HG03575 (cell line): ENCODE measurements at regions not wholly inside any gene's neighbourhood (a gene's known extent, or its start where the extent isn't known, plus 50 kb on each side); places are given as distances from the start of the nearest gene placed in this dataset.
"Not testable (repeated sequence)": the region's sequence is repeated elsewhere in the genome, so short reads cannot be mapped to it uniquely, and the experiment has no call there.

Source experiments
- ATAC-seq: cut with Tn5 transposase; IDR thresholded peaks from one replicate; pipeline ENCODE4 v1.9.1; 2021; ENCODE audit not compliant: unreplicated experiment, insufficient number of reproducible peaks, low FRiP score; ENCODE audit errors: extremely low read depth

DNA sequence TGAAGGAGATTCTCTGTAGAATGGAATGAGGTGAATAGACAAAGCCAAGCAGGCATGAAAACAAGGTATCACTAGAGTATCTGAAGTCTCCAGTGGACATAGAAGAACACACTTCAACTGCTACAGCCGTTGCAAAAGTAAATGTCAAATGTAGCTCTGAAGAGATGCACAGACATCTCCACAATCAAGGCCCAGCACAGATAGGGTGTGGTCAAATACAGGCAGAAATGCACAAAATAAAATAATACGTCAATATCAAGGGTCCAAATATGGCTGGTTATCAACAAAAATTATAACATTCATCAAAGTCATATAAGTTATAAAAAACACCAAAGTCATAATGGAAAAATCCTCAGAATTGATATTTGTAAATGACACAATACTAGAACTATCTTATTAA lies 1107.3 kb downstream of the TMEM121 start:
- ATAC-seq: no peak

DNA sequence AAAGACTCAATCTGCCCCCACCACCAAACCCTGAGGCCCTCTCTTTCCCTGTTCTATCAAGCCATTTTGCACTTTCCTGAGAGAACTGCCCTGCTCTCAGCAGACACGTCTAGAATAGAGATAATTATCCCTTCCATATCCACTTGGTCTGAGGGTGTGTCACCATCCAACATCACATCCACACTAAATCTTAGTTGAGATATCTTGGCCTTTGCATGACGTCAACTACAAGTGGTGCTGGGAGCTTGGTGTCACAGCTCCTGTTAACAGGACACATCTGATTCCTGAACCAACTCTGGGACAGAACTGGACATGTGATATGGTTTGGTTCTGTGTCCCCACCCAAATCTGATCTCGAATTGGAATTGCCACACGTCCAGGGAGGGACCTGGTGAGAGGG lies 1109.2 kb downstream of the TMEM121 start:
- no peak for ATAC-seq

DNA sequence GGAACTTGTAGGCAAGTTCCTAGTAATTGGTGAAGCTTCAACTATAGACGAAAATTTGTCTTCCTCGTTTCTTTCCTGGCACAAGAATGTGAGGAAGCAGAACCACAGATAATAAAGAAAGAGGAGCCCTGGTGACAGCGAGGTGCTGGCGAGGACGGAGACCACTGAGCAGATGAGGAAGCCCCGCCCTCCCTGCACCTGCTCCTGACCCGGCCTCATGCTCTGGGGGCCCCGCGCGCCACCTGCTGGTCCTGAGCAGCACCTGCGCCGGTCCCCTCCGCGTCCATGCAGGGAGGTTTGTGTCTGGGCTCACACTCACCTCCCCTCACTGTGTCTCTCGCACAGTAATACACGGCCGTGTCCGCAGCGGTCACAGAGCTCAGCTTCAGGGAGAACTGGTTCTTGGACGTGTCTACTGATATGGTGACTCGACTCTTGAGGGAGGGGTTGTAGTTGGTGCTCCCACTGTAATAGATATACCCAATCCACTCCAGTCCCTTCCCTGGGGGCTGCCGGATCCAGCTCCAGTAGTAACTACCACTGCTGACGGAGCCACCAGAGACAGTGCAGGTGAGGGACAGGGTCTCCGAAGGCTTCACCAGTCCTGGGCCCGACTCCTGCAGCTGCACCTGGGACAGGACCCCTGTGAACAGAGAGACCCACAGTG lies 1112.5 kb downstream of the TMEM121 start:
- not testable (repeated sequence) for ATAC-seq

DNA sequence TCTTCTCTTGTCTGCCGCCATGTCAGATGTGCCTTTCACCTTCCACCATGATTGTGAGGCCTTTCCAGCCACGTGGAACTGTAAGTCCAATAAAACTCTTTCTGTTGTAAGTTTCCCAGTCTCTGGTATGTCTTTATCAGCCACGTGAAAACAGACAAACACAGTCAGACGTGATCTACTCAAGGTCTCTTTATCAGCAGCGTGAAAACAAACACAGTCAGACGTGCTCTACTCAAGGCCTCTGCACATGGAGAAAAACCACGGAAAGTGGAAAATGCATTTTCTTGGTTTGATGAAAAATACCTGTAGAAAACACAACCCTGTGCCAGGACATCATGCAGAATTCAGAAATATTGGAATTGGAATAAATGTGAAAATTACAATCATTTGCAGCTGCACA lies 1115.7 kb downstream of the TMEM121 start:
- no peak for ATAC-seq

DNA sequence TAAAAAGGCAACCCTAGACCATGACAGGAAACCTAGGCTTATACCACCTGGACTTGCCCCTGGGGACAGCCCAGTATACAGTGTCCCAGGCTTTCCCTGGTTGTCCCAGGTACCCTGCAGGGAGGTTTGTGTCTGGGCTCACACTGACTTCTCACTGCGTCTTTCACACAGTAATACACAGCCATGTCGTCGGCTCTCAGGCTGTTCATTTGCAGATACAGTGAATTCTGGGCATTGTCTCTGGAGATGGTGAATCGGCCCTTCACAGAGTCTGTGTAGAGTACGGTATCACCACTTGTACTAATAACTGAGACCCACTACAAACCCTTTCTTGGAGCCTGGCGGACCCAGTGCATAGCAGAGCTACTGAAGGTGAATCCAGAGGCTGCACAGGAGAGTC lies 1116.6 kb downstream of the TMEM121 start:
- not testable (repeated sequence) for ATAC-seq

DNA sequence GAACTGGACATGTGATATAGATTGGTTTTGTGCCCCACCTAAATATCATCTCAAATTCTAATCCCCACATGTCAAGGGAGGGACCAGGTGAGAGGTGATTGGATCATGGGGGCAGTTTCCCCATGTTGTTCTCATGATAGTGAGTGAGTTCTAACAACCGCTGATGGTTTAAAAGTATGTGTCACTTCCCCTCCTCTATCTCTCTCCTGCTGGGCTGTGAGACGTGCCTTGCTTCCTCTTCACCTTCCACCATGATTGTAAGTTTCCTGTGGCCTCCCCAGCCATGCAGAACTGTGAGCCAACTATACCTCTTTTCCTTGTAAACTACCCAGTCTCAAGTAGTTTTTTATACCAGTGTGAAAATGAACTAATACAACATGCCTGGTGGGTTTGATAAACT lies 1122.5 kb downstream of the TMEM121 start:
- not testable (repeated sequence) for ATAC-seq

DNA sequence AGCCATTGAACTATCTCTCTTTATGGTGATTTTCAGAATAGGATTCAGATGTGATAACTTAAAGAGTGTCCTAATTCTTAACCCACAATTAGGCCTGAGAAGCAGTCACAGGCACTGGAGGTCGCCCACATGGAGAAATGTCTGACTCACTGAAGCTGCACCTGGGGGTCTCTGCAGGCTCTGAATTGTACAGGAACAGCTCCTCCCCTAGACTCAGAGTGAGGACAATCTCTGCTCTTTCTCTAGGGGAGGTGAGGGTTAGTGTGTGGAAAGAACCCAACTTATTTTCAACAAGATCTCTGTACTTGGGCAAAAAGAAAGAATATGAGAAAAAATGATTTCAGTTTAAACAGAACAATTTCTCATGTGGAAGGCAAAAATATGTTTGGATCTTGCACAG lies 1124.6 kb downstream of the TMEM121 start:
- no peak for ATAC-seq

DNA sequence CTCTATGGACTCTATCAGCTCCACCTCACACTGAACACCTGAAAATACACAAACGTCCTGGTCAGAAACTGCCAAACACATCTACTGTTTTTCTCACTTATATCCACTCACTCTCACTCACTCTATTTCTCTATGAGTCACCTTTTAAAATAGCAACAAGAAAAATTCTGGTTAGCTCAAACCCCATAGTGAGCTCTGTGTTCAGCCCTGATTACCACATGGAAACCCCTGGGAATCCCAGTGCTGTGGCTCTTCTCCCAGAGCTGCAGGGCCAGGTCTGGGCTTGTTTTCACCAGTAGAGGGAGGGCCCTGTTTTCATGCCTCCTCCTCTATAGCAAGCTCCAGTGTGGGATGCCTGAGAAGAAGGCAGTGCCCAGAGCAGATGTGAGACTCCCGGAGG lies 1126.1 kb downstream of the TMEM121 start:
- ATAC-seq: no peak

DNA sequence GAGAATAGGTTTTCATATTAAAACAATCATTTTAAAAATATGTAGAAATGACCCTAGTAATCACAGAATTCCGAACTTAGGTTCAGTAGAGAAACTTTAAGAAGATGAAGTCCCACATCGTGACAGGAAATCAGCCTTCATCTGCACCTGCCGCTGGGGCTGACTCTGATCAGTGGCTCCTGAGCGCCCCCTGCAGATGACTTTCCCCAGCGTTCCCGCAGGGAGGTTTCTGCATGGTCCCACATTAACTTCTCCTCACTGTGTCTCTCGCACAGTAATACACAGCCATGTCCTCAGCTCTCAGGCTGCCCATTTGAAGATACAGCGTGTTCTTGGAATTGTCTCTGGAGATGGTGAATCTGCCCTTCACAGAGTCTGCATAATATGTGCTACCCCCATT lies 1131.1 kb downstream of the TMEM121 start:
- ATAC-seq: no peak

DNA sequence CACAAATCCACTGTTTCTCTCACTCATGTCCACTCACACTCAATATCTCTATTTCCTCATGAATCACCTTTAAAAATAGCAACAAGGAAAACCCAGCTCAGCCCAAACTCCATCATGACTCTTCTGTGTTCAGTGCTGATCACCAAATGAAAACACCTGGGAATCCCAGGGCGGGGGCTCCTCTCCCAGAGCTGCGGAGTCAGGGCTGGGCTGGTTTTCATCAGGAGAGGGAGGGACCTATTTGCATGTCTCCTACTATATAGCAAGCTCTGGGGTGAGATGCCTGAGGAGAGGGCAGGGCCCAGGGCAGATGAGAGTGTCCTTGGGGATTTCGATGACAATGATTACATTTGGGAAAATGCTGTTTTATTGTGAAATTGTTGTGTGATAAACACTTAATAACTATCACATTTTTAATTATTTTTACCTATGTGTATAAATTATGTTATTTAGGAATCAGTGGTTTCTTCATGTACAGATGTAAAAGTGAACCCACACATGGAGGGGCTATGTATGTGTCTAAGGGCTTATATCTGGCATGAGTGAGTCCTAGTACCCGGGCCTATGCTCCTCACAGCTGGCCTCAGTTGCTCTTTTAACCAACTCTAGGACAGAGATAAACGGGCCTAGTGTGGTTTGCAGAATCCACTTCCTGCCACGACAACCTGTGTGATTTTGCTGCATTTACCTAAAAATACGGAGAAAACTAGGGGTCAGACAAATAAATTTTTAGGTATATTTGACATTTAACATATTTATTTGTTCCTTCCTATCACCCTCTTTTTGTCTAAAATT lies 1131.9 kb downstream of the TMEM121 start:
- ATAC-seq: not testable (repeated sequence)

DNA sequence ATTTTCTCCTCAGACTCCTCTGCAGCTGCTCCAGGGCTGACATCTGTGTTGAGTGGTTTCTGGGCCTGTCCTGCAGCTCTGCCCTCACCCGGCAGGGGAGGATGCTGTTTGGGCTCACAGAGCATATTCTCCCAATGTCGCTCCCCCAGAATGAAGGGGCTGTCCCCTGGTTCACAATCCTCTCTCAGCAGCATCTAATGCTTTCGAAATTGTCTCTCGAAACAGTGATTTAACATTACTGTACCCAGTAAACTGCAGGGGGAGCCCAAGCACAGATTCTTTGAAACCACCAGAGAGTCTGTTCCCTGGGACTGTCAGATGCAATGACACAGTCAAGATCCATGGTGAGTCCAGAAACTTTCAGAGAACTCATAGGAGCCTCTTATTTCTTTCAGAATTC lies 1135.2 kb downstream of the TMEM121 start:
- ATAC-seq: not testable (repeated sequence)

DNA sequence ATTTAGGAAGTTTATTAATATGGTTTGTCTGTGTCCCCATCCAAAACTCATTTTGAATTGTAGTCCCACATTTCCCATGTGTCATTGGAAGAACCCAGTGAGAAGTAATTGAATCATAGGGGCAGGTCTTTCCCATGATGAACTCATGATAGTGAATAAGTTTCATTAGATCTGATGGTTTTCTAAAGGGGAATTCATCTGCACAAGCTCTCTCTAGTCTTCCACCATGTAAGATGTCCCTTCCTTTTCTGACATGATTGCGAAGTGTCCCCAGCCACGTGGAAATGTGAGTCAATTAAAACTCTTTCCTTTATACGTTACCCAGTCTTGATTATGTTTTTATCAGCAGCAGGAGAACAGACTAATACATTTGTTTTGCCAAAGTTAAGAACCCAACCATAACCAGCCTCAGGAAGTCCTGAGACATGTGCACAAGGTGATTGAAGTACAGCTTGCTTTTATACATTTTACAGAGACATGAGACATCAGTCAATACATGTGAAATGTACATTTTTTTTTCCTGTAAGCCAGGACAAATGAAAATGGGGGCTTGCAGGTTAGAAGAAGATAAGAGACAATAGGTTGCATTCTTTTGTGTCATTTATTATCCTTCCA lies 1136.7 kb downstream of the TMEM121 start:
- no peak for ATAC-seq

DNA sequence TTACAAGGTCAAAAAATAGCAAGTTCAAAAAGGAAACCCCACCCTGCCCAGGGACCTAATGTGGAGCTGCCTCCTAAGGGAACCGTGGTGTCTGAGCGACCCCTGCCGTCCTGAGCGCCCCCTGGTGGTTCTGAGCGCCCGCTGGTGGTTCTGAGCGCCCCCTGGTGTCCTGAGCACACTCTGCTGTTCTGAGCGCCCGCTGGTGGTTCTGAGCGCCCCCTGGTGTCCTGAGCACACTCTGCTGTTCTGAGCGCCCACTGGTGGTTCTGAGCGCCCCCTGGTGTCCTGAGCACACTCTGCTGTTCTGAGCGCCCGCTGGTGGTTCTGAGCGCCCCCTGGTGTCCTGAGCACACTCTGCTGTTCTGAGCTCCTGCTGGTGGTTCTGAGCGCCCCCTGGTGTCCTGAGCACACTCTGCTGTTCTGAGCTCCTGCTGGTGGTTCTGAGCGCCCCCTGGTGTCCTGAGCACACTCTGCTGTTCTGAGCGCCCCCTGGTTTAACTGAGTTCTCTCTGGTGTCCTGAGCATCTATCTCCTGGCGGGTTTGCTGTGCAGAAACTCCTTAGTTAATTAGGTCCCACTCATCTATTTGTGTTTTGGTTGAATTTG lies 1137.5 kb downstream of the TMEM121 start:
- ATAC-seq: not testable (repeated sequence)

DNA sequence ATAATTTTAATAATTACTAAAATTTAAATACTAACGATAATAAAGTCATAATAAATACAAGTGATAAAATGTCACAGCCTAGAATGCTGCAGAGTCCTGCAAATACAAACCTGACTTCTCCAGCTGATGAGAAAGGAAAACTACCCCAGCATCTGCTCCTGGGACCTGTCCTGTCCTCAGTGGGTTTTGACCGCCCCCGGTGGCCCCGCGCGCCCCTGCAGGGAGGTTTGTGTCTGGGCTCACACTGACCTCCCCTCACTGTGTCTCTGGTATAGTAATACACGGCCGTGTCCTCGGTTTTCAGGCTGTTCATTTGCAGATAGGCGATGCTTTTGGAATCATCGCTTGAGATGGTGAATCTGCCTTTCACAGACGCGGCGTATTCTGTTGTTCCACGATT lies 1139.4 kb downstream of the TMEM121 start:
- no peak for ATAC-seq

DNA sequence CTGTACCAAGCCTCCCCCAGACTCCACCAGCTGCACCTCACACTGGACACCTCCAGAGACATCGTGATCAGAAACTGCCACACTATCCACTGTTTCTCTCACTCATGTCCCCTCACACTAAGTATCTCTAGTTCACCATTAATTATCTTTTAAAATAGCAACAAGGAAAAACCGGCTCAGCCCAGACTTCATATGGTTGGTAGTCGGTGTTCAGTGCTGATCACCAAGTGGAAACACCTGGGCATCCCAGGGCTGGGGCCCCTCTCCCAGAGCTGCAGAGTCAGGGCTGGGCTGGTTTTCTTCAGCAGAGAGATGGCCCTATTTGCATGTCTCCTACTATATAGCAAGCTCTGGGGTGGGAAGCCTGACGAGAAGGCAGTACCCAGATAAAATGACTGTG lies 1140.0 kb downstream of the TMEM121 start:
- ATAC-seq: no peak

DNA sequence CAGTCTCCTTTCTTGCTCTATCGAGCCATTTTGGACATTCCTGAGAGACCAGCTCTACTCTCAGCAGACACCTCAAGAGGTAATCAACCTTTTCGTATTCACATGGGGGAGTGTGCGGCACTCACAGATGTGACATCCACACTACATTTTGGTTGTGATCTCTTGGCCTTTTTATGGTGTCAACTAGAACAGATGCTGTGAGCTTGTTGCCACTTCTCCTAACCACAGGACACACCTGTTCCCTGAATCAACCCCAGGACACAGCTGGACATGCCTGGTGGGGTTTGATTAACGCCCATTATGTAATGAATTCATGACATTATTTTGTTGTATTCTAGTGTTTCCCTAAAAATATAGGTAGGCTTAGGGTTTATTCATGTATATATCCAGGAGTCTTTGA lies 1143.6 kb downstream of the TMEM121 start:
- ATAC-seq: no peak

DNA sequence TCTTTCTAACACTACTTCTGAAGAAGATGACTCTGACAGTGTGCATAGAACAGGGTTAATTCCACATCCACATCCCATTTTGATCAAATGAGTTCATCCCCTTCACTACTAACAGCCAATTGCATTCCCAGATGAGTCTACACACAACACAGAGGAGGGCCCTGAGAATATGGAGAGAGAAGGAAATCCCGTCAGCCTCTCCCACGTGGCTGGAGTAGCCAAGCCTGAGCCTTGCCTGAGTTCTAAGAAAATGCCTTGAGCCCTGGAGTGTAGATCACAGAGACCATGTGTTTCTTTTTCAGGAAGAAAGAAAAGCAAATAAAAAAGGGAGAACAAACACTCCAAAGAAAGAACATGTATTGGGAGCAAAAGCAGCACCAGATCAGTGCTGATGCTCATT lies 1147.7 kb downstream of the TMEM121 start:
- ATAC-seq: not testable (repeated sequence)

DNA sequence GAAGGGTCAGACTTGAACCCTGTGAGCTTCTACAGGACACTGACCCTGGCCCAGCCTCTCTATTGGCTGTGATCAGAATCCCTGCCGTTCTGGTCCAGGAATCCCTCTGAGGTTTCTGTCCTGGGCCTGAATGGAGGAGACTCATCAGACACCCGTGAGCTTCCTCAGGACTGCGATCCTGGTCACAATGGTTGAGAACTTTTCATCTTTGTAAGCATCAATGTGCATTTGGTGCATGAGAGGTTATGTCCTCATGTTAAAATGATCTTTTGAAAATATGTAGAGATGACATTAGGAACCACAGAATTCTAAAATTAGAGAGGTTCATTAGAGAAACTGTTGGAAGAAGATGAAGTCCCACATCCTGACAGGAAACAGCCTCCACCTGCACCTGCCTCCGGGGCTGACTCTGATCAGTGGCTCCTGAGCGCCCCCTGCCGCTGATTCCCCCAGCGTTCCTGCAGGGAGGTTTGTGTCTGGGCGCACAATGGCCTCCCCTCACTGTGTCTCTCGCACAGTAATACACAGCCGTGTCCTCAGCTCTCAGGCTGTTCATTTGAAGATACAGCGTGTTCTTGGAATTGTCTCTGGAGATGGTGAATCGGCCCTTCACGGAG lies 1148.2 kb downstream of the TMEM121 start:
- not testable (repeated sequence) for ATAC-seq

DNA sequence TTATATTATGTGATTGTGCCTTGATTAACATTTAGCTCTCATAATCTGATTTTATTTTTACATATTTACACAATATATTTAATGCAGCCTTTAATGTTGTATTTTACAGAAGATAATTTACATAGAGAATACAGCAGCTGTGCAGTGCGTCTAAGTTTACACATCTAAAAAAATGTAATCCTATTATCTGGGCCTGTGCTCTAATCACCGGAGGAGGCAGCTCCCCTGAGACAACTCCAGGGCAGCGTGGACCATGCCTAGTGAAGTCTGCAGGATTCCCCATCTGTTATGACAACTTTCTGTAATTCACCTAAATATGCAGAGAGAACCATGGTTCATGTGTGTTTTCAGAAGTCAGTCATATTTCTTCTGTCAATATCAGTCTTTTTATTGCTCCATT lies 1149.3 kb downstream of the TMEM121 start:
- not testable (repeated sequence) for ATAC-seq
